ENCODE measurements at regions not wholly inside any gene's neighbourhood (a gene's known extent, or its start where the extent isn't known, plus 50 kb on each side); places are given as distances from the start of the nearest gene placed in this dataset.

GRCh38 chr20:11230999-11231398 lies 557.2 kb upstream of the JAG1 start:
- no peak for TF ChIP-seq CTCF (IDR thresholded peaks at IDR 0.05; ENCODE audit: low read depth, low read length)
- H3K36me3 ChIP-seq: no peaks in the 10 kb centered on the region
- peaks cover 19% of the 10 kb centered on the region for H3K4me1 ChIP-seq (ENCODE audit: low read depth)
- no peak overlapping the region for H3K4me3 ChIP-seq
- no peak for DNase-seq (ENCODE audit: low read depth in 1 of 2, low spot score in 1 of 2)
- no peak overlapping the region for H3K27ac ChIP-seq
- H3K9me3 ChIP-seq (ENCODE audit: low read depth): no peaks in the 10 kb centered on the region
- no peaks in the 10 kb centered on the region for H3K27me3 ChIP-seq

GRCh38 chr20:11231742-11232648 lies 558.2 kb upstream of the JAG1 start:
- Histone ChIP-seq H3K9me3 (ENCODE audit: low read depth) (no peaks in the 10 kb centered on the region), H3K4me3 (no peak overlapping the region), H3K36me3 (no peaks in the 10 kb centered on the region), H3K27me3 (no peaks in the 10 kb centered on the region), H3K4me1 (ENCODE audit: low read depth) (peaks cover 19% of the 10 kb centered on the region), H3K27ac (peak overlapping the region; percentile 15)
- no peak for TF ChIP-seq CTCF (IDR thresholded peaks at IDR 0.05; ENCODE audit: low read depth, low read length)
- DNase-seq (ENCODE audit: low read depth in 1 of 2, low spot score in 1 of 2): no peak

- H3K4me3 ChIP-seq: no peak overlapping the region
- peaks cover 19% of the 10 kb centered on the region for H3K4me1 ChIP-seq (ENCODE audit: low read depth)
- H3K27me3 ChIP-seq: no peaks in the 10 kb centered on the region
- no peak for DNase-seq (ENCODE audit: low read depth in 1 of 2, low spot score in 1 of 2)
- no peak for TF ChIP-seq CTCF (IDR thresholded peaks at IDR 0.05; ENCODE audit: low read depth, low read length)
- no peaks in the 10 kb centered on the region for H3K9me3 ChIP-seq (ENCODE audit: low read depth)
- no peaks in the 10 kb centered on the region for H3K36me3 ChIP-seq
- no peak overlapping the region for H3K27ac ChIP-seq
Measured at GRCh38 chr20:11232896-11233295, 559.1 kb upstream of the JAG1 start.

- H3K4me3 ChIP-seq: no peak overlapping the region
- DNase-seq (ENCODE audit: low read depth in 1 of 2, low spot score in 1 of 2): no peak
- H3K27me3 ChIP-seq: no peaks in the 10 kb centered on the region
- no peaks in the 10 kb centered on the region for H3K36me3 ChIP-seq
- H3K27ac ChIP-seq: peak overlapping the region; percentile 34
- TF ChIP-seq CTCF (IDR thresholded peaks at IDR 0.05; ENCODE audit: low read depth, low read length): no peak
- peaks cover 19% of the 10 kb centered on the region for H3K4me1 ChIP-seq (ENCODE audit: low read depth)
- no peaks in the 10 kb centered on the region for H3K9me3 ChIP-seq (ENCODE audit: low read depth)
Measured at GRCh38 chr20:11234181-11234580, 560.4 kb upstream of the JAG1 start.

- Histone ChIP-seq H3K4me1 (ENCODE audit: low read depth) (peaks cover 19% of the 10 kb centered on the region), H3K4me3 (no peak overlapping the region), H3K36me3 (no peaks in the 10 kb centered on the region), H3K27ac (peak overlapping the region; percentile 34), H3K9me3 (ENCODE audit: low read depth) (no peaks in the 10 kb centered on the region), H3K27me3 (no peaks in the 10 kb centered on the region)
- no peak for DNase-seq (ENCODE audit: low read depth in 1 of 2, low spot score in 1 of 2)
- TF ChIP-seq CTCF (IDR thresholded peaks at IDR 0.05; ENCODE audit: low read depth, low read length): no peak
Measured at GRCh38 chr20:11234608-11235007, 560.8 kb upstream of the JAG1 start.
